Thyroid gland (tissue), 4 donors: ENCODE measurements at regions not wholly inside any gene's neighbourhood (a gene's known extent, or its start where the extent isn't known, plus 50 kb on each side); places are given as distances from the start of the nearest gene placed in this dataset.

Source experiments
- DNase-seq, 2 donors: peaks; one replicate each; pipeline ENCODE4 v3.0.0-alpha.2; 2019
- H3K27ac ChIP-seq, 3 donors: fragments of 200-600 bp; sonication (generic); 1 replicate in 2 of 3; 2 replicates in 1 of 3; pipeline ENCODE4 v1.5.1; 2016 to 2019; ENCODE audit warnings: mild to moderate bottlenecking in 1 of 3, moderate library complexity in 1 of 3
- H3K27me3 ChIP-seq: fragments of 200-600 bp; sonication (generic); one replicate; pipeline ENCODE4 v1.5.1; 2019
- H3K36me3 ChIP-seq, 2 donors: fragments of 200-600 bp; sonication (generic); one replicate each; pipeline ENCODE4 v1.5.1; 2016 to 2019
- H3K4me1 ChIP-seq, 2 donors: fragments of 200-600 bp; sonication (generic); one replicate each; pipeline ENCODE4 v1.5.1; 2017 to 2019
- H3K4me3 ChIP-seq, 3 donors: fragments of 200-600 bp; sonication (generic); replicated peaks in 1 of 3; 1 replicate in 2 of 3; 2 replicates in 1 of 3; pipeline ENCODE4 v1.5.1; 2016; ENCODE audit warnings: mild to moderate bottlenecking in 1 of 3
- H3K9me3 ChIP-seq: fragments of 200-600 bp; sonication (generic); one replicate; pipeline ENCODE4 v1.5.1; 2017
- CTCF ChIP-seq, 6 experiments: fragments of 200-600 bp in 3 of 6; fragments of 450-650 bp in 3 of 6; sonication (generic) in 3 of 6; IDR thresholded peaks; one replicate each; pipeline ENCODE4 v1.5.1; 2016 to 2019; ENCODE audit warnings: antibody characterized with exemption in 6 of 6, mild to moderate bottlenecking in 2 of 6, inconsistent platforms in 1 of 6, moderate library complexity in 1 of 6
- POLR2A ChIP-seq, 2 donors: fragments of 450-650 bp; IDR thresholded peaks; one replicate each; pipeline ENCODE4 v1.6.1; 2017; ENCODE audit warnings: antibody characterized with exemption in 2 of 2, mild to moderate bottlenecking in 2 of 2, moderate library complexity in 1 of 2
- WGBS, 2 donors: methylation state at CpG; one replicate each; pipeline ENCODE4 v1.1.5; 2017; 5-methylcytosine and 5-hydroxymethylcytosine counted together
- intact Hi-C: fragments of 100-400 bp; cut with DNase I; formaldehyde crosslinking; loops from one replicate; pipeline ENCODE4 v1.15.1; 2023

GRCh38 chr4:27828843-27829242 lies 968.2 kb downstream of the STIM2 start:
- no peaks in the 10 kb centered on the region for H3K9me3 ChIP-seq
- H3K4me1 ChIP-seq, result no peaks in the 10 kb centered on the region
- no peak for DNase-seq
- 86 to 88% methylated on average over 1 of the region's 1 CpG for WGBS, 2 donors
- intact Hi-C loops, result no loop called here
- no peaks in the 10 kb centered on the region for H3K27me3 ChIP-seq
- H3K27ac ChIP-seq, result no peak overlapping the region
- no peak overlapping the region for H3K4me3 ChIP-seq
- TF ChIP-seq CTCF (IDR thresholded peaks at IDR 0.05) (no peak), POLR2A (IDR thresholded peaks at IDR 0.05) (no peak)
- H3K36me3 ChIP-seq, result no peaks in the 10 kb centered on the region

- H3K4me3 ChIP-seq, result no peak overlapping the region
- TF ChIP-seq POLR2A (IDR thresholded peaks at IDR 0.05) (no peak), CTCF (IDR thresholded peaks at IDR 0.05) (no peak)
- 77 to 82% methylated on average over 3 of the region's 3 CpGs for WGBS, 2 donors
- no peak overlapping the region for H3K27ac ChIP-seq
- H3K36me3 ChIP-seq, result no peaks in the 10 kb centered on the region
- no peak for DNase-seq
- no peaks in the 10 kb centered on the region for H3K9me3 ChIP-seq
- H3K27me3 ChIP-seq, result no peaks in the 10 kb centered on the region
- no peaks in the 10 kb centered on the region for H3K4me1 ChIP-seq
- intact Hi-C loops, result no loop called here
Measured at GRCh38 chr4:27830251-27830650, 969.6 kb downstream of the STIM2 start.

- no peaks in the 10 kb centered on the region for H3K4me1 ChIP-seq
- no peak for TF ChIP-seq POLR2A (IDR thresholded peaks at IDR 0.05)
- TF ChIP-seq CTCF (IDR thresholded peaks at IDR 0.05), result no peak
- no peaks in the 10 kb centered on the region for H3K36me3 ChIP-seq
- H3K27ac ChIP-seq, result no peak overlapping the region
- H3K4me3 ChIP-seq, result no peak overlapping the region
- 86 to 100% methylated on average over 1 of the region's 1 CpG for WGBS, 2 donors
- H3K27me3 ChIP-seq, result no peaks in the 10 kb centered on the region
- intact Hi-C loops, result no loop called here
- no peaks in the 10 kb centered on the region for H3K9me3 ChIP-seq
- no peak for DNase-seq
Measured at GRCh38 chr4:27835851-27836250, 975.2 kb downstream of the STIM2 start.

DNA sequence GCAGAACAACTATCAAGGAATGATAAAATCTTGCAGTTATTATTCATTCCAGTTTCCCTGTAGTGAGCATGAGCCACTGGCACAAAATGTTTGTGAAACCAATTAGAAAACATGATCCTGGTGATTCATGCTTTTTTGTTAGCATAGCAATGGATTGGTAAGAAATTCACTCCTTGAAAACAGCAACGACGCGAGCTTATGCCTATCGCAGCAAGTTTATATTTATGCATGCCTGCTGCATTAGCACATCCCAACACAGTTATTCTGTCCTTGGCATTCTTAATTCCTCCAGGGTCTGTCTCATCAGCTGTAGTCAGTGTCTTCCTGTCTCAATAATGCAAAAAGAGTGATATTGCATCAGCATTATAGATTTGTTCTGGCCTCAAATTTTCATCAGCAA lies 975.9 kb downstream of the STIM2 start:
- TF ChIP-seq POLR2A (IDR thresholded peaks at IDR 0.05), result no peak
- no peak for TF ChIP-seq CTCF (IDR thresholded peaks at IDR 0.05)
- Histone ChIP-seq H3K36me3 (no peaks in the 10 kb centered on the region), H3K4me3 (no peak overlapping the region), H3K9me3 (no peaks in the 10 kb centered on the region), H3K27ac (no peak overlapping the region), H3K4me1 (no peaks in the 10 kb centered on the region), H3K27me3 (no peaks in the 10 kb centered on the region)
- intact Hi-C loops, result no loop called here
- DNase-seq, result no peak
- 97 to 100% methylated on average over 4 of the region's 4 CpGs for WGBS, 2 donors

GRCh38 chr4:27843776-27844175 lies 983.1 kb downstream of the STIM2 start:
- no peak overlapping the region for H3K27ac ChIP-seq
- no peaks in the 10 kb centered on the region for H3K4me1 ChIP-seq
- H3K4me3 ChIP-seq, result no peak overlapping the region
- H3K36me3 ChIP-seq, result no peaks in the 10 kb centered on the region
- H3K27me3 ChIP-seq, result no peaks in the 10 kb centered on the region
- intact Hi-C loops, result no loop called here
- no peaks in the 10 kb centered on the region for H3K9me3 ChIP-seq
- TF ChIP-seq POLR2A (IDR thresholded peaks at IDR 0.05) (no peak), CTCF (IDR thresholded peaks at IDR 0.05) (no peak)
- no peak for DNase-seq
